Rectal smooth muscle tissue (tissue), 1 donor: ENCODE measurements at regions not wholly inside any gene's neighbourhood (a gene's known extent, or its start where the extent isn't known, plus 50 kb on each side); places are given as distances from the start of the nearest gene placed in this dataset.

Experiments
- H3K27ac ChIP-seq: one replicate; pipeline ENCODE4 v1.7.0; 2013; ENCODE audit warnings: low read depth, low read length, inconsistent platforms
- H3K27me3 ChIP-seq: one replicate; pipeline ENCODE4 v1.7.0; 2013; ENCODE audit warnings: low read length; ENCODE audit not compliant: control insufficient read depth, insufficient read depth
- H3K36me3 ChIP-seq: one replicate; pipeline ENCODE4 v1.7.0; 2013; ENCODE audit warnings: low read length; ENCODE audit not compliant: control insufficient read depth, insufficient read depth
- H3K4me1 ChIP-seq: one replicate; pipeline ENCODE4 v1.7.0; 2013; ENCODE audit warnings: low read length; ENCODE audit not compliant: control insufficient read depth, insufficient read depth
- H3K4me3 ChIP-seq: one replicate; pipeline ENCODE4 v1.7.0; 2013; ENCODE audit warnings: low read length
- H3K9ac ChIP-seq: one replicate; pipeline ENCODE4 v1.7.0; 2013; ENCODE audit warnings: low read length

- no peaks in the 10 kb centered on the region for H3K4me1 ChIP-seq
- no peak overlapping the region for H3K9ac ChIP-seq
Measured at GRCh38 chr15:95520922-95521321, 809.6 kb upstream of the NR2F2 start.

GRCh38 chr15:95522533-95522932, 808.0 kb upstream of the NR2F2 start:
- Histone ChIP-seq H3K4me1 (no peaks in the 10 kb centered on the region), H3K36me3 (no peaks in the 10 kb centered on the region), H3K27me3 (no peaks in the 10 kb centered on the region), H3K9ac (no peak overlapping the region), H3K27ac (no peak overlapping the region), H3K4me3 (no peak overlapping the region)

More at GRCh38 chr15:95520922-95521321, 809.6 kb upstream of the NR2F2 start:
- H3K27ac ChIP-seq: no peak overlapping the region
- H3K36me3 ChIP-seq: no peaks in the 10 kb centered on the region
- no peak overlapping the region for H3K4me3 ChIP-seq
- H3K27me3 ChIP-seq: no peaks in the 10 kb centered on the region

- no peak overlapping the region for H3K4me3 ChIP-seq
- no peak overlapping the region for H3K9ac ChIP-seq
- H3K4me1 ChIP-seq: no peaks in the 10 kb centered on the region
- no peaks in the 10 kb centered on the region for H3K36me3 ChIP-seq
- no peaks in the 10 kb centered on the region for H3K27me3 ChIP-seq
- no peak overlapping the region for H3K27ac ChIP-seq
Measured at GRCh38 chr15:95528920-95529319, 801.6 kb upstream of the NR2F2 start.

- no peaks in the 10 kb centered on the region for H3K4me1 ChIP-seq
- no peak overlapping the region for H3K4me3 ChIP-seq
- H3K36me3 ChIP-seq: no peaks in the 10 kb centered on the region
- H3K27ac ChIP-seq: no peak overlapping the region
- H3K9ac ChIP-seq: no peak overlapping the region
- H3K27me3 ChIP-seq: no peaks in the 10 kb centered on the region
Measured at GRCh38 chr15:95536638-95537037, 793.9 kb upstream of the NR2F2 start.

- H3K4me3 ChIP-seq: no peak overlapping the region
- H3K36me3 ChIP-seq: no peaks in the 10 kb centered on the region
- H3K27ac ChIP-seq: no peak overlapping the region
- H3K27me3 ChIP-seq: no peaks in the 10 kb centered on the region
- H3K9ac ChIP-seq: no peak overlapping the region
- H3K4me1 ChIP-seq: no peaks in the 10 kb centered on the region
Measured at GRCh38 chr15:95538693-95539092, 791.8 kb upstream of the NR2F2 start.

GRCh38 chr15:95541301-95541700, 789.2 kb upstream of the NR2F2 start:
- H3K9ac ChIP-seq: no peak overlapping the region
- no peaks in the 10 kb centered on the region for H3K36me3 ChIP-seq
- H3K27ac ChIP-seq: no peak overlapping the region
- H3K27me3 ChIP-seq: no peaks in the 10 kb centered on the region
- H3K4me3 ChIP-seq: no peak overlapping the region
- no peaks in the 10 kb centered on the region for H3K4me1 ChIP-seq

- no peak overlapping the region for H3K27ac ChIP-seq
- H3K9ac ChIP-seq: no peak overlapping the region
- H3K4me1 ChIP-seq: no peaks in the 10 kb centered on the region
- H3K4me3 ChIP-seq: no peak overlapping the region
- no peaks in the 10 kb centered on the region for H3K36me3 ChIP-seq
- H3K27me3 ChIP-seq: no peaks in the 10 kb centered on the region
Measured at GRCh38 chr15:95549168-95549738, 781.2 kb upstream of the NR2F2 start.

GRCh38 chr15:95550702-95551101, 779.8 kb upstream of the NR2F2 start:
- Histone ChIP-seq H3K4me1 (no peaks in the 10 kb centered on the region), H3K27ac (no peak overlapping the region), H3K36me3 (no peaks in the 10 kb centered on the region), H3K9ac (no peak overlapping the region), H3K27me3 (no peaks in the 10 kb centered on the region), H3K4me3 (no peak overlapping the region)

GRCh38 chr15:95556225-95556624, 774.3 kb upstream of the NR2F2 start:
- H3K27me3 ChIP-seq: no peaks in the 10 kb centered on the region
- H3K36me3 ChIP-seq: no peaks in the 10 kb centered on the region
- no peak overlapping the region for H3K9ac ChIP-seq
- H3K4me3 ChIP-seq: no peak overlapping the region
- H3K4me1 ChIP-seq: no peaks in the 10 kb centered on the region
- no peak overlapping the region for H3K27ac ChIP-seq

GRCh38 chr15:95556866-95557225, 773.7 kb upstream of the NR2F2 start:
- Histone ChIP-seq H3K27ac (no peak overlapping the region), H3K9ac (no peak overlapping the region), H3K36me3 (no peaks in the 10 kb centered on the region), H3K27me3 (no peaks in the 10 kb centered on the region), H3K4me3 (no peak overlapping the region), H3K4me1 (no peaks in the 10 kb centered on the region)

GRCh38 chr15:95557226-95558046, 773.1 kb upstream of the NR2F2 start:
- no peaks in the 10 kb centered on the region for H3K36me3 ChIP-seq
- H3K27me3 ChIP-seq: no peaks in the 10 kb centered on the region
- H3K27ac ChIP-seq: no peak overlapping the region
- no peaks in the 10 kb centered on the region for H3K4me1 ChIP-seq
- H3K9ac ChIP-seq: no peak overlapping the region
- no peak overlapping the region for H3K4me3 ChIP-seq

GRCh38 chr15:95558131-95558530, 772.4 kb upstream of the NR2F2 start:
- Histone ChIP-seq H3K36me3 (no peaks in the 10 kb centered on the region), H3K27ac (no peak overlapping the region), H3K9ac (no peak overlapping the region), H3K27me3 (no peaks in the 10 kb centered on the region), H3K4me3 (no peak overlapping the region), H3K4me1 (no peaks in the 10 kb centered on the region)

GRCh38 chr15:95558916-95559315, 771.6 kb upstream of the NR2F2 start:
- no peak overlapping the region for H3K27ac ChIP-seq
- H3K4me1 ChIP-seq: no peaks in the 10 kb centered on the region
- no peak overlapping the region for H3K4me3 ChIP-seq
- no peak overlapping the region for H3K9ac ChIP-seq
- H3K27me3 ChIP-seq: no peaks in the 10 kb centered on the region
- H3K36me3 ChIP-seq: no peaks in the 10 kb centered on the region
